HEK293 (cell line): ENCODE measurements at regions not wholly inside any gene's neighbourhood (a gene's known extent, or its start where the extent isn't known, plus 50 kb on each side); places are given as distances from the start of the nearest gene placed in this dataset.
A peak's percentile ranks its signal among the peaks of the same experiment; 100 is the strongest.

ENCODE experiments used
- CTCF ChIA-PET: fragments of 350-600 bp; formaldehyde crosslinking; extraction: SDS; loops from one replicate; lab custom pipeline; 2021; ENCODE audit warnings: antibody characterized with exemption; lab: Yijun Ruan, JAX
- POLR2A ChIA-PET: fragments of 300-600 bp; formaldehyde crosslinking; extraction: SDS; loops from one replicate; lab custom pipeline; 2020; ENCODE audit warnings: antibody characterized with exemption, inconsistent platforms; lab: Yijun Ruan, JAX
- H3K27ac ChIP-seq: fragments of 200-500 bp; sonication (Bioruptor generic); 2 replicates; pipeline ENCODE4 v1.5.1; 2014; ENCODE audit warnings: low read depth, low read length, control low read depth, inconsistent platforms; ENCODE audit errors: extremely low read depth
- H3K36me3 ChIP-seq, 2 experiments: fragments of 200-500 bp in 1 of 2; sonication (Bioruptor generic) in 1 of 2; 1 replicate in 1 of 2; 2 replicates in 1 of 2; pipeline ENCODE4 v1.5.1; 2014 to 2017; ENCODE audit warnings: inconsistent platforms in 2 of 2, low read length in 2 of 2; ENCODE audit not compliant: control insufficient read depth in 2 of 2, insufficient read depth in 1 of 2
- H3K4me1 ChIP-seq: fragments of 200-500 bp; sonication (Bioruptor generic); 2 replicates; pipeline ENCODE4 v1.5.1; 2014; ENCODE audit warnings: mild to moderate bottlenecking, low read length, inconsistent platforms; ENCODE audit not compliant: control insufficient read depth, insufficient read depth
- H3K4me3 ChIP-seq: 2 replicates; pipeline ENCODE4 v1.5.1; 2011; ENCODE audit warnings: low read depth, mild to moderate bottlenecking, control low read depth, low read length, moderate library complexity
- H3K9me3 ChIP-seq: fragments of 200-500 bp; sonication (Bioruptor generic); 2 replicates; pipeline ENCODE4 v1.5.1; 2014; ENCODE audit warnings: low read depth, low read length, inconsistent platforms; ENCODE audit not compliant: control insufficient read depth, insufficient read depth
- AEBP2 ChIP-seq: fragments of 450-650 bp; formaldehyde crosslinking; IDR thresholded peaks from 2 replicates; pipeline ENCODE4 v1.5.1; 2016; ENCODE audit warnings: missing biosample characterization, missing genetic modification characterization, borderline replicate concordance
- BCL11A ChIP-seq: fragments of 450-650 bp; formaldehyde crosslinking; IDR thresholded peaks from 2 replicates; pipeline ENCODE4 v1.5.1; 2016; ENCODE audit warnings: low read depth, missing biosample characterization, missing genetic modification characterization
- GLIS1 ChIP-seq: fragments of 450-650 bp; formaldehyde crosslinking; IDR thresholded peaks from 2 replicates; pipeline ENCODE4 v1.5.1; 2016; ENCODE audit warnings: missing biosample characterization, missing genetic modification characterization
- PRDM1 ChIP-seq: fragments of 450-650 bp; formaldehyde crosslinking; IDR thresholded peaks from 2 replicates; pipeline ENCODE4; 2016; ENCODE audit warnings: missing biosample characterization, missing genetic modification characterization
- RBAK ChIP-seq: fragments of 450-650 bp; formaldehyde crosslinking; IDR thresholded peaks from 2 replicates; pipeline ENCODE4 v1.5.1; 2016; ENCODE audit warnings: missing biosample characterization, missing genetic modification characterization
- SALL2 ChIP-seq: fragments of 450-650 bp; formaldehyde crosslinking; IDR thresholded peaks from 2 replicates; pipeline ENCODE4 v1.5.0; 2017; ENCODE audit warnings: missing biosample characterization, mild to moderate bottlenecking, missing genetic modification characterization, borderline replicate concordance
- SP2 ChIP-seq: fragments of 450-650 bp; formaldehyde crosslinking; IDR thresholded peaks from 2 replicates; pipeline ENCODE4 v1.5.1; 2016; ENCODE audit warnings: missing biosample characterization, missing genetic modification characterization
- ZBTB11 ChIP-seq: fragments of 450-650 bp; formaldehyde crosslinking; conservative IDR thresholded peaks from 2 replicates; pipeline ENCODE4 v1.5.1; 2016; ENCODE audit warnings: low read depth, missing biosample characterization, missing genetic modification characterization
- ZEB2 ChIP-seq: fragments of 450-650 bp; formaldehyde crosslinking; IDR thresholded peaks from 2 replicates; pipeline ENCODE4 v1.5.1; 2016; ENCODE audit warnings: missing biosample characterization, missing genetic modification characterization
- ZFP3 ChIP-seq: fragments of 450-650 bp; formaldehyde crosslinking; IDR thresholded peaks from 2 replicates; pipeline ENCODE4 v1.5.1; 2016; ENCODE audit warnings: low read depth, missing biosample characterization, missing genetic modification characterization
- ZNF10 ChIP-seq: fragments of 450-650 bp; formaldehyde crosslinking; IDR thresholded peaks from 2 replicates; pipeline ENCODE4 v1.5.1; 2017; ENCODE audit warnings: missing biosample characterization, missing genetic modification characterization
- ZNF157 ChIP-seq: fragments of 450-650 bp; formaldehyde crosslinking; IDR thresholded peaks from 2 replicates; pipeline ENCODE4 v1.5.1; 2016; ENCODE audit warnings: missing biosample characterization, missing genetic modification characterization
- ZNF184 ChIP-seq: fragments of 450-650 bp; IDR thresholded peaks from 2 replicates; pipeline ENCODE4 v1.5.1; 2018; ENCODE audit warnings: missing biosample characterization, mild to moderate bottlenecking, missing genetic modification characterization
- ZNF280C ChIP-seq: fragments of 450-650 bp; formaldehyde crosslinking; IDR thresholded peaks from 2 replicates; pipeline ENCODE4 v1.5.1; 2016; ENCODE audit warnings: missing biosample characterization, missing genetic modification characterization
- ZNF362 ChIP-seq: fragments of 450-650 bp; formaldehyde crosslinking; IDR thresholded peaks from 2 replicates; pipeline ENCODE4 v1.5.1; 2016; ENCODE audit warnings: missing biosample characterization, missing genetic modification characterization
- ZNF366 ChIP-seq: fragments of 450-650 bp; formaldehyde crosslinking; conservative IDR thresholded peaks from 2 replicates; pipeline ENCODE4 v1.5.1; 2016; ENCODE audit warnings: missing biosample characterization, missing genetic modification characterization
- ZNF37A ChIP-seq: fragments of 450-650 bp; IDR thresholded peaks from 2 replicates; pipeline ENCODE4 v1.5.1; 2018; ENCODE audit warnings: missing biosample characterization, missing genetic modification characterization
- ZNF518A ChIP-seq: fragments of 450-650 bp; formaldehyde crosslinking; conservative IDR thresholded peaks from 2 replicates; pipeline ENCODE4 v1.5.1; 2016; ENCODE audit warnings: low read depth, missing biosample characterization, missing genetic modification characterization
- ZNF521 ChIP-seq: fragments of 450-650 bp; formaldehyde crosslinking; IDR thresholded peaks from 2 replicates; pipeline ENCODE4 v1.5.1; 2017; ENCODE audit warnings: missing biosample characterization, mild to moderate bottlenecking, missing genetic modification characterization
- ZNF560 ChIP-seq: fragments of 450-650 bp; formaldehyde crosslinking; IDR thresholded peaks from 2 replicates; pipeline ENCODE4 v1.5.1; 2017; ENCODE audit warnings: missing biosample characterization, missing genetic modification characterization, borderline replicate concordance
- ZNF580 ChIP-seq: fragments of 450-650 bp; formaldehyde crosslinking; IDR thresholded peaks from 2 replicates; pipeline ENCODE4 v1.5.1; 2016; ENCODE audit warnings: missing biosample characterization, missing genetic modification characterization
- ZNF837 ChIP-seq: fragments of 450-650 bp; formaldehyde crosslinking; IDR thresholded peaks from 2 replicates; pipeline ENCODE4 v1.5.1; 2016; ENCODE audit warnings: missing biosample characterization, missing genetic modification characterization

GRCh38 chr17:71793518-71793917 lies 327.3 kb upstream of the SOX9 start:
- CTCF ChIA-PET, result no interaction called here
- H3K9me3 ChIP-seq, result no peaks in the 10 kb centered on the region
- no peaks in the 10 kb centered on the region for H3K4me1 ChIP-seq
- H3K4me3 ChIP-seq, result no peak overlapping the region
- no peak overlapping the region for H3K27ac ChIP-seq
- TF ChIP-seq ZNF521, result no peak
- peak; percentile 96 for TF ChIP-seq ZNF10 (tag by site-specific recombination)
- TF ChIP-seq PRDM1 (tag by site-specific recombination), result no peak
- POLR2A ChIA-PET, result no interaction called here
- H3K36me3 ChIP-seq, result no peaks in the 10 kb centered on the region

- CTCF ChIA-PET, result interaction anchor here (0.6 kb wide), 1 partner anchor 173 kb away, joined by 3 read pairs; no protein-coding TSS in a partner anchor
- Histone ChIP-seq H3K4me1 (no peaks in the 10 kb centered on the region), H3K4me3 (no peak overlapping the region), H3K27ac (no peak overlapping the region), H3K9me3 (no peaks in the 10 kb centered on the region), H3K36me3 (no peaks in the 10 kb centered on the region)
- POLR2A ChIA-PET, result no interaction called here
- TF ChIP-seq ZNF560 (tag by site-specific recombination) (no peak), ZNF362 (tag by site-specific recombination) (no peak), ZNF580 (tag by site-specific recombination) (no peak), ZFP3 (tag by site-specific recombination) (no peak), ZNF280C (no peak), ZNF518A (tag by site-specific recombination) (no peak), ZNF157 (tag by site-specific recombination) (no peak), ZNF837 (tag by site-specific recombination) (no peak), ZNF37A (tag by site-specific recombination) (no peak), ZNF366 (no peak), AEBP2 (tag by site-specific recombination) (no peak), ZNF184 (tag by site-specific recombination) (no peak), SP2 (tag by site-specific recombination) (no peak), GLIS1 (tag by site-specific recombination) (no peak), ZEB2 (no peak), RBAK (no peak), SALL2 (tag by site-specific recombination) (no peak), BCL11A (tag by site-specific recombination) (no peak), PRDM1 (tag by site-specific recombination) (no peak), ZBTB11 (no peak)
Observed at GRCh38 chr17:71798701-71799100, 322.1 kb upstream of the SOX9 start.
